ENCODE measurements at regions not wholly inside any gene's neighbourhood (a gene's known extent, or its start where the extent isn't known, plus 50 kb on each side); places are given as distances from the start of the nearest gene placed in this dataset.
"Not testable (repeated sequence)": the region's sequence is repeated elsewhere in the genome, so short reads cannot be mapped to it uniquely, and the experiment has no call there.

GRCh38 chr5:104845541-104845940, 1283.0 kb upstream of the NUDT12 start:
- no peak overlapping the region for H3K4me3 ChIP-seq (ENCODE audit: low read depth, low read length)
- no peaks in the 10 kb centered on the region for H3K36me3 ChIP-seq (replicated peaks)
- no peak for TF ChIP-seq CTCF (IDR thresholded peaks at IDR 0.05; ENCODE audit: low read depth, low read length, missing control alignments)
- no peaks in the 10 kb centered on the region for H3K27me3 ChIP-seq (replicated peaks)
- H3K27ac ChIP-seq: no peak overlapping the region
- DNase-seq: no peak
- in situ Hi-C loops (cut with HindIII; ENCODE audit: low pct_ligation_motif_present, low sequenced_read_pairs): no loop called here

- H3K4me3 ChIP-seq (ENCODE audit: low read depth, low read length): no peak overlapping the region
- in situ Hi-C loops (cut with HindIII; ENCODE audit: low pct_ligation_motif_present, low sequenced_read_pairs): no loop called here
- DNase-seq: no peak
- H3K27me3 ChIP-seq (replicated peaks): no peaks in the 10 kb centered on the region
- H3K27ac ChIP-seq: no peak overlapping the region
- TF ChIP-seq CTCF (IDR thresholded peaks at IDR 0.05; ENCODE audit: low read depth, low read length, missing control alignments): no peak
- H3K36me3 ChIP-seq (replicated peaks): no peaks in the 10 kb centered on the region
Measured at GRCh38 chr5:104843822-104844221, 1281.2 kb upstream of the NUDT12 start.

- no peak for TF ChIP-seq CTCF (IDR thresholded peaks at IDR 0.05; ENCODE audit: low read depth, low read length, missing control alignments)
- Histone ChIP-seq H3K27me3 (replicated peaks) (no peaks in the 10 kb centered on the region), H3K4me3 (ENCODE audit: low read depth, low read length) (no peak overlapping the region), H3K36me3 (replicated peaks) (no peaks in the 10 kb centered on the region), H3K27ac (no peak overlapping the region)
- no peak for DNase-seq
- in situ Hi-C loops (cut with HindIII; ENCODE audit: low pct_ligation_motif_present, low sequenced_read_pairs): no loop called here
Measured at GRCh38 chr5:104840284-104840683, 1277.7 kb upstream of the NUDT12 start.

GRCh38 chr5:104831515-104831914, 1268.9 kb upstream of the NUDT12 start:
- H3K36me3 ChIP-seq (replicated peaks); H3K4me3 ChIP-seq (ENCODE audit: low read depth, low read length); DNase-seq; in situ Hi-C loops (cut with HindIII; ENCODE audit: low pct_ligation_motif_present, low sequenced_read_pairs); H3K27ac ChIP-seq; H3K27me3 ChIP-seq (replicated peaks): not testable (repeated sequence)

GRCh38 chr5:104821606-104822005, 1259.0 kb upstream of the NUDT12 start:
- in situ Hi-C loops (cut with HindIII; ENCODE audit: low pct_ligation_motif_present, low sequenced_read_pairs): no loop called here
- no peak overlapping the region for H3K27ac ChIP-seq
- H3K27me3 ChIP-seq (replicated peaks): no peaks in the 10 kb centered on the region

GRCh38 chr5:104817127-104817526, 1254.5 kb upstream of the NUDT12 start:
- no peak for DNase-seq
- TF ChIP-seq CTCF (IDR thresholded peaks at IDR 0.05; ENCODE audit: low read depth, low read length, missing control alignments): no peak
- in situ Hi-C loops (cut with HindIII; ENCODE audit: low pct_ligation_motif_present, low sequenced_read_pairs): no loop called here
- H3K27me3 ChIP-seq (replicated peaks): no peaks in the 10 kb centered on the region
- H3K27ac ChIP-seq: no peak overlapping the region
- H3K36me3 ChIP-seq (replicated peaks): no peaks in the 10 kb centered on the region
- H3K4me3 ChIP-seq (ENCODE audit: low read depth, low read length): no peak overlapping the region

More at GRCh38 chr5:104821606-104822005, 1259.0 kb upstream of the NUDT12 start:
- no peak for TF ChIP-seq CTCF (IDR thresholded peaks at IDR 0.05; ENCODE audit: low read depth, low read length, missing control alignments)
- no peak for DNase-seq
- Histone ChIP-seq H3K36me3 (replicated peaks) (no peaks in the 10 kb centered on the region), H3K4me3 (ENCODE audit: low read depth, low read length) (no peak overlapping the region)
